H9 (cell line): ENCODE measurements at regions not wholly inside any gene's neighbourhood (a gene's known extent, or its start where the extent isn't known, plus 50 kb on each side); places are given as distances from the start of the nearest gene placed in this dataset.

ENCODE experiments used
- DNase-seq: peaks from one replicate; pipeline ENCODE4 v3.0.0-alpha.2; 2017
- H2AFZ ChIP-seq: one replicate; pipeline ENCODE4 v1.6.1; 2013; ENCODE audit warnings: mild to moderate bottlenecking, low read length, control low read depth, moderate library complexity
- H2AK5ac ChIP-seq: 2 replicates; pipeline ENCODE4 v1.6.1; 2013; ENCODE audit warnings: low read length, control low read depth, mixed read lengths; ENCODE audit not compliant: insufficient read length
- H2BK120ac ChIP-seq: one replicate; pipeline ENCODE4 v1.6.1; 2013; ENCODE audit warnings: low read depth, mild to moderate bottlenecking, low read length, control low read depth, inconsistent platforms; ENCODE audit not compliant: poor library complexity, severe bottlenecking
- H2BK12ac ChIP-seq: 2 replicates; pipeline ENCODE4 v1.6.1; 2013; ENCODE audit warnings: low read length, control low read depth, mixed read lengths, low read depth; ENCODE audit not compliant: insufficient read length
- H2BK15ac ChIP-seq: 2 replicates; pipeline ENCODE4 v1.6.1; 2013; ENCODE audit warnings: low read depth, low read length, control low read depth
- H2BK20ac ChIP-seq: one replicate; pipeline ENCODE4 v1.6.1; 2013; ENCODE audit warnings: low read depth, mild to moderate bottlenecking, low read length, control low read depth, inconsistent platforms; ENCODE audit not compliant: poor library complexity, severe bottlenecking
- H2BK5ac ChIP-seq: 2 replicates; pipeline ENCODE4 v1.6.1; 2013; ENCODE audit warnings: low read length, control low read depth, mixed read lengths; ENCODE audit not compliant: insufficient read length
- H3K14ac ChIP-seq: 2 replicates; pipeline ENCODE4 v1.6.1; 2013; ENCODE audit warnings: low read length, control low read depth; ENCODE audit not compliant: insufficient read depth
- H3K18ac ChIP-seq: 2 replicates; pipeline ENCODE4 v1.6.1; 2013; ENCODE audit warnings: low read depth, mild to moderate bottlenecking, mixed read lengths, low read length, control low read depth; ENCODE audit not compliant: insufficient read length
- H3K23ac ChIP-seq: 2 replicates; pipeline ENCODE4 v1.6.1; 2013; ENCODE audit warnings: low read length, control low read depth, mixed read lengths, low read depth; ENCODE audit not compliant: insufficient read length
- H3K23me2 ChIP-seq: 2 replicates; pipeline ENCODE4 v1.6.1; 2013; ENCODE audit warnings: low read depth, mild to moderate bottlenecking, mixed read lengths, low read length, control low read depth; ENCODE audit not compliant: insufficient read length, poor library complexity, severe bottlenecking
- H3K27ac ChIP-seq: 2 replicates; pipeline ENCODE4 v1.5.1; 2013; ENCODE audit warnings: low read length, control low read depth, mixed read lengths, low read depth; ENCODE audit not compliant: insufficient read length
- H3K27me3 ChIP-seq: 2 replicates; pipeline ENCODE4 v1.6.1; 2013; ENCODE audit warnings: low read length, control low read depth, inconsistent platforms; ENCODE audit not compliant: insufficient read depth
- H3K4ac ChIP-seq: 2 replicates; pipeline ENCODE4 v1.6.1; 2013; ENCODE audit warnings: low read depth, mild to moderate bottlenecking, control low read depth, inconsistent platforms, low read length, moderate library complexity
- H3K4me1 ChIP-seq: 2 replicates; pipeline ENCODE4 v1.6.1; 2013; ENCODE audit warnings: low read length, control low read depth, inconsistent platforms; ENCODE audit not compliant: insufficient read depth
- H3K4me2 ChIP-seq: 2 replicates; pipeline ENCODE4 v1.6.1; 2013; ENCODE audit warnings: low read length, control low read depth, mixed read lengths; ENCODE audit not compliant: insufficient read length, insufficient read depth
- H3K56ac ChIP-seq: 2 replicates; pipeline ENCODE4 v1.6.1; 2013; ENCODE audit warnings: low read depth, mild to moderate bottlenecking, mixed read lengths, low read length, control low read depth; ENCODE audit not compliant: insufficient read length
- H3K79me1 ChIP-seq: 2 replicates; pipeline ENCODE4 v1.6.1; 2013; ENCODE audit warnings: low read depth, mild to moderate bottlenecking, moderate library complexity, low read length, control low read depth, inconsistent platforms; ENCODE audit not compliant: insufficient read depth, poor library complexity, severe bottlenecking
- H3K79me2 ChIP-seq: 2 replicates; pipeline ENCODE4 v1.6.1; 2013; ENCODE audit warnings: low read length, control low read depth, inconsistent platforms; ENCODE audit not compliant: insufficient read depth
- H3K9ac ChIP-seq: 2 replicates; pipeline ENCODE4 v1.6.1; 2013; ENCODE audit warnings: low read length, control low read depth, mixed read lengths; ENCODE audit not compliant: insufficient read length; ENCODE audit errors: extremely low read depth
- H3K9me3 ChIP-seq: one replicate; pipeline ENCODE4 v1.6.1; 2013; ENCODE audit warnings: low read depth, low read length, inconsistent platforms; ENCODE audit not compliant: control insufficient read depth
- H3T11ph ChIP-seq: one replicate; pipeline ENCODE4 v1.6.1; 2013; ENCODE audit warnings: mild to moderate bottlenecking, low read length, control low read depth, inconsistent platforms
- H4K20me1 ChIP-seq: one replicate; pipeline ENCODE4 v1.6.1; 2013; ENCODE audit not compliant: control insufficient read depth, insufficient read length, insufficient read depth
- H4K5ac ChIP-seq: 2 replicates; pipeline ENCODE4 v1.6.1; 2013; ENCODE audit warnings: low read depth, mild to moderate bottlenecking, mixed read lengths, low read length, control low read depth; ENCODE audit not compliant: insufficient read length
- H4K8ac ChIP-seq: replicated peaks from 2 replicates; pipeline ENCODE4 v1.6.1; 2013; ENCODE audit warnings: low read length, control low read depth, mixed read lengths, low read depth; ENCODE audit not compliant: insufficient read length
- H4K91ac ChIP-seq: 2 replicates; pipeline ENCODE4 v1.6.1; 2013; ENCODE audit warnings: low read depth, mild to moderate bottlenecking, moderate library complexity, mixed read lengths, low read length, control low read depth; ENCODE audit not compliant: insufficient read length
- H3K27ac Mint-ChIP-seq, 3 experiments: 2 replicates in 2 of 3; 3 replicates in 1 of 3; pipeline ENCODE4 v1.8.0; 2020 to 2021; ENCODE audit warnings: mixed read lengths in 3 of 3, mild to moderate bottlenecking in 1 of 3, moderate library complexity in 1 of 3
- H3K27me3 Mint-ChIP-seq: 2 replicates; pipeline ENCODE4 v1.8.0; 2021; ENCODE audit warnings: low read depth, mild to moderate bottlenecking, moderate library complexity, mixed read lengths
- H3K36me3 Mint-ChIP-seq, 3 experiments: 2 replicates in 2 of 3; 3 replicates in 1 of 3; pipeline ENCODE4 v1.8.0; 2020 to 2021; ENCODE audit warnings: low read depth in 3 of 3, mixed read lengths in 3 of 3; ENCODE audit not compliant: insufficient read depth in 1 of 3
- H3K4me1 Mint-ChIP-seq, 2 experiments: 2 replicates each; pipeline ENCODE4 v1.8.0; 2020; ENCODE audit warnings: mixed read lengths in 2 of 2
- H3K4me3 Mint-ChIP-seq, 2 experiments: 2 replicates in 1 of 2; 3 replicates in 1 of 2; pipeline ENCODE4 v1.8.0; 2020 to 2021; ENCODE audit warnings: mild to moderate bottlenecking in 2 of 2, mixed read lengths in 2 of 2, moderate library complexity in 1 of 2
- H3K9me3 Mint-ChIP-seq, 2 experiments: 2 replicates in 1 of 2; 3 replicates in 1 of 2; pipeline ENCODE4 v1.8.0; 2020; ENCODE audit warnings: mild to moderate bottlenecking in 2 of 2, mixed read lengths in 2 of 2, moderate library complexity in 1 of 2
- CTCF ChIP-seq: fragments of 200-600 bp; sonication (generic); conservative IDR thresholded peaks from 3 replicates; pipeline ENCODE4 v1.8.0; 2021; ENCODE audit warnings: antibody characterized with exemption, mild to moderate bottlenecking
- WGBS: extraction: QIAGEN DNeasy Blood & Tissue Kit; methylation state at CpG from one replicate; pipeline ENCODE4 v1.1.7; 2013; ENCODE audit warnings: missing lambda C conversion rate, low lambda C conversion rate, mixed read lengths; ENCODE audit not compliant: insufficient read length; ENCODE audit errors: extremely low coverage; 5-methylcytosine and 5-hydroxymethylcytosine counted together

GRCh38 chr4:81807386-81807785 is 335.7 kb upstream of the RASGEF1B start:
- no peak overlapping the region for H3K23ac ChIP-seq
- no peaks in the 10 kb centered on the region for H3K36me3 Mint-ChIP-seq
- 0 out of 2 replicates have a peak, but pooled peaks cover 4% of the 10 kb centered on the region for H3K4me1 ChIP-seq
- no peak overlapping the region for H2BK12ac ChIP-seq
- H3K27me3 Mint-ChIP-seq = no peaks in the 10 kb centered on the region
- no peak overlapping the region for H2AK5ac ChIP-seq
- H3K14ac ChIP-seq = no peak overlapping the region
- no peak overlapping the region for H4K5ac ChIP-seq
- H3K79me1 ChIP-seq = no peaks in the 10 kb centered on the region
- H3K4me1 Mint-ChIP-seq = peaks cover 5% of the 10 kb centered on the region in 2 experiments; a peak in 2 of 4 replicates
- H2BK20ac ChIP-seq = no peak overlapping the region
- no peaks in the 10 kb centered on the region for H3K9me3 Mint-ChIP-seq
- no peaks in the 10 kb centered on the region for H3K9me3 ChIP-seq
- H3K18ac ChIP-seq = no peak overlapping the region
- no peak overlapping the region for H3K56ac ChIP-seq
- H4K20me1 ChIP-seq = no peaks in the 10 kb centered on the region
- H2BK120ac ChIP-seq = no peak overlapping the region
- H3K4me3 Mint-ChIP-seq = no peak overlapping the region
- no peaks in the 10 kb centered on the region for H3K23me2 ChIP-seq
- no peak overlapping the region for H2BK5ac ChIP-seq
- no peak overlapping the region for H3K27ac Mint-ChIP-seq
- no peak for DNase-seq
- H4K91ac ChIP-seq = no peak overlapping the region
- H3K27ac ChIP-seq = no peak overlapping the region
- H3K27me3 ChIP-seq = no peaks in the 10 kb centered on the region
- no peak overlapping the region for H4K8ac ChIP-seq
- WGBS = no CpG with 5 or more reads among the region's 7 CpGs
- no peak overlapping the region for H3K9ac ChIP-seq
- no peaks in the 10 kb centered on the region for H3K79me2 ChIP-seq
- H3K4ac ChIP-seq = no peak overlapping the region
- H3K4me2 ChIP-seq = no peak overlapping the region
- no peak overlapping the region for H2AFZ ChIP-seq
- H2BK15ac ChIP-seq = no peak overlapping the region
- H3T11ph ChIP-seq = no peak overlapping the region
- TF ChIP-seq CTCF = no peak
